Breast epithelium (tissue), 3 donors: ENCODE measurements at regions not wholly inside any gene's neighbourhood (a gene's known extent, or its start where the extent isn't known, plus 50 kb on each side); places are given as distances from the start of the nearest gene placed in this dataset.

Experiments used
- CTCF ChIP-seq, 3 donors: fragments of 450-650 bp; IDR thresholded peaks; one replicate each; pipeline ENCODE4 v1.5.1; 2016 to 2017; ENCODE audit warnings: antibody characterized with exemption in 3 of 3, mild to moderate bottlenecking in 3 of 3, moderate library complexity in 3 of 3
- POLR2A ChIP-seq: fragments of 450-650 bp; IDR thresholded peaks from one replicate; pipeline ENCODE4 v1.6.1; 2016; ENCODE audit warnings: antibody characterized with exemption, mild to moderate bottlenecking, moderate library complexity
- POLR2AphosphoS5 ChIP-seq, 3 donors: sonication (generic); formaldehyde crosslinking; IDR thresholded peaks; one replicate each; pipeline ENCODE4 v1.6.1; 2017; ENCODE audit warnings: antibody characterized with exemption in 3 of 3

- TF ChIP-seq CTCF (IDR thresholded peaks at IDR 0.05) = no peak
- TF ChIP-seq POLR2A = no peak
- TF ChIP-seq POLR2AphosphoS5 (IDR thresholded peaks at IDR 0.05) = no peak
Observed at GRCh38 chr4:29983890-29984289, 736.3 kb upstream of the PCDH7 start.
